ENCODE measurements at regions not wholly inside any gene's neighbourhood (a gene's known extent, or its start where the extent isn't known, plus 50 kb on each side); places are given as distances from the start of the nearest gene placed in this dataset.

DNA sequence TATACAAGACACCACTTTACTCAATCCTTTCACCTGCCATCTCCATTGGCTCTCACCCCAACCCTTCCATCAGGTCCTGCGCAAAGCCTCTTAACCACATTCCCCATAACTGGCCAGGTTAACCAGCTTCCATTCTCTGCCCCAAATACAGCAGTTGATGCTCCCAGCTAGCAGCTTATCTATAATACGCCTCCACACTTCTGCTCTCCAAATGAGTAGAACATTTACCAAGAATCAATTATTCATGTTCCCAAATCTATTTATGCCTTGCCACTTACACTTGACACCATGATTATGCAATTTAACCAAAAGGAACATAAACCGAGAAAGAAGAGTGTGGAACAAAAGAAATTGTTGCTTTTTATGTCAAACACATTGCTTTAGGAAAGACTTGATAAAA, 103.7 kb upstream of the TPM1 start:
- DNase-seq (ENCODE audit: low read depth in 2 of 2), result peak in 1 of 2 donors; percentile 3

- DNase-seq (ENCODE audit: low read depth in 2 of 2), result no peak
These were observed 102.3 kb upstream of the TPM1 start for GRCh38 chr15:62940093-62940754.

DNA sequence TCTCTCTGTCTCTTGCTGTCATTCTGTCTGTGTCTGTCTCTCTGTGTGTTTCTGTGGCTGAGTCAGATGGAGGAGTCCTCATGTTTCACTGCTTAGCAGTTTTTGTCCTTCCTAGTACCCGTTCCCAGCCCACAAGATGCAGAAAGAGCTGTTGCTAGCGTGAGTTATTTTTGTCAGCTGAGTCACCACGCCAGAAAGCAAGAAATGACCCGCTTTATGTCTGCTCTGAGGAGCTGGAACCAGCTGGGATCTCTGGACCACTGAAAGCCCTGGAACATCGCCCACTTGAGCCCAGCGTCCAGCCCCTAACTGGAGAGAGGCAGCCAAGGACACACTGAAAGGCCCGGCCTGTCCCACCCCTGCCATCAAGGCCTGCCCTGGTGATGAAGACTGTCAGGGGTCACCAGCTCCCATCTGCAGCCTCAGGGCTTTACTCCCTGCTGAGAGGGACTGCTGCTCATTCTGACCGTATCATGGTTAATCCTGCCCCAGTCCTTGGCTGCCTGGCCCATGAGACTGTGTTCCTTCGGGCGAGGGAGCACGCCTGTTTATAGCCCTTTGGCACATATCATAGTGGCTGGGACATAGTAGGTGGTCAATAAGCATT, 101.7 kb upstream of the TPM1 start:
- DNase-seq (ENCODE audit: low read depth in 2 of 2), result peak in 1 of 2 donors; percentile 11

GRCh38 chr15:62941699-62942098, 100.8 kb upstream of the TPM1 start:
- no peak for DNase-seq (ENCODE audit: low read depth in 2 of 2)

DNA sequence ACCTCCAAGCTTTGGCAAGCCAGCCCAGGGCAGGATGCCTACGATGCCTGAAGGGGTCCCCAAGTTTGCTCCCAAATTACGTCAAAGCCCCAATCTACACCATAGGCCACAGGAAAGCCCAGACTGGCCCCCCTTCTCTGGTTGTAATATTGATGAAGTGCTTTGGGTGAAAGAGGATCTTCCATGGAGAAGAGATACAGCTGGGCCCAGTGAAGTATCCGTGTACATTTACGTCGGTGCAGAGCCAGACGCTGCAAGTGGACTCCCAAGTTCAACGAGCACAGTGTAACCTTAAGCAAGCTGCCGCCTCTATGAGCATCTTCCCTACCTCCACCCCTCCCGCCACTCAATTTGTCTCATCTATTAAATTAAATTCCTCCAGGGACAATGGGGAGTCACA, 100.1 kb upstream of the TPM1 start:
- no peak for DNase-seq (ENCODE audit: low read depth in 2 of 2)

GRCh38 chr15:62945063-62945462, 97.5 kb upstream of the TPM1 start:
- DNase-seq (ENCODE audit: low read depth in 2 of 2), result no peak

GRCh38 chr15:62945760-62946159, 96.8 kb upstream of the TPM1 start:
- no peak for DNase-seq (ENCODE audit: low read depth in 2 of 2)

GRCh38 chr15:62946940-62947339, 95.6 kb upstream of the TPM1 start:
- no peak for DNase-seq (ENCODE audit: low read depth in 2 of 2)

DNA sequence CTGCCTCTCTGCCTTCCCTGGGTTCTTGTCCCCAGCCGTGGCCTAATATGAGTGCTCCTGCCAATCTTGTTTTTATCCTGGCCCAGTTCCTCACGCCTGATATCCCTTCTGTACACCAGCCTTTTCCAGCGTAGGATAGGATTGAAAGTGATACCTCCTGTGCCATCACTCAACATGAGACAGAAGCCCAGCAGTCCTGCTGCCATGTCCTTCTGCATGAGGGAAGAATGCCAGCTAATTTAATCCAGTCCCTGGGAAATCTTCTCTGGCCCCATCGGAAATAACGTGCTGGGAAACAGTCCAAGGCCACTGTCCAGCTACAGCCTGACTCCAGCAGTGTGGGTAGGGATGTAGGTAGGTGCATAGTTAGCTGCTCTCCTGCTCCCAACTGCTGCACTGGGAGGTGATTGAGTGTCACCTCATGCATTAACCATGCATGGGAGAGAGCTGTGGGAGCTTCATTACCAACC, 92.0 kb upstream of the TPM1 start:
- DNase-seq (ENCODE audit: low read depth in 2 of 2), result no peak

DNA sequence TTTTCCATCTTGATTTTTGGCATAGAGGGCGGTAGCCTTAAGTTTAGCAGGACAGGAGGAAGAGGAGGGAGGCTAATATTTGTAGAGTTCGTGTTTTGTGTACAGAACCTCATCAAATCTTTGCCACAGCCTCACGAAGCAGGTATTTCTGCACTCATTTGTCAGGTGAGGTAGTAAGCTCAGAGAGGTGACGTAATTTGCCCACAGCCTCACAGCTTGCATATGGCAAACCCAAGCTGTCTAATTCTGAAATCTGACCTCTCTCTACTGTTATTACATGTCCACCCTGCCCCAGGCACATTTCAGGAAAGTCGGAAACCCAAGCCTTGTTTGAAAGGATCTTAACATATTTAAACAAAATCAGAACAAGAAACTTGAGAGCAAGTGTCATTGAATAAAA, 91.1 kb upstream of the TPM1 start:
- no peak for DNase-seq (ENCODE audit: low read depth in 2 of 2)

DNA sequence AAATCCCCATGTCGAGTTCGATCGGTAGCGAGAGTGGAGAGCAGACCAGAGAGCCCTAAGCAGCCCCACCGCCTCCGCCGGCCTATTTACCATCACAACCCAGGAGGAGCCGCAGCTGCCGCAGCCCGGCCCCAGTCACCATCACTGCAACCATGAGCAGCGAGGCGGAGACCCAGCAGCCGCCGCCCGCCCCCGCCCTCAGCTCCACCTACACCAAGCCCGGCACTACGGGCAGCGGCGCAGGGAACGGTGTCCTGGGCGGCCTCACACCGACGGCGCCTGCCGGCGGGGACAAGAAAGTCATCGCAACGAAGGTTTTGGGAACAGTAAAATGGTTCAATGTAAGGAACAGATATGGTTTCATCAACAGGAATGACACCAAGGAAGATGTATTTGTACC, 89.5 kb upstream of the TPM1 start:
- no peak for DNase-seq (ENCODE audit: low read depth in 2 of 2)

DNA sequence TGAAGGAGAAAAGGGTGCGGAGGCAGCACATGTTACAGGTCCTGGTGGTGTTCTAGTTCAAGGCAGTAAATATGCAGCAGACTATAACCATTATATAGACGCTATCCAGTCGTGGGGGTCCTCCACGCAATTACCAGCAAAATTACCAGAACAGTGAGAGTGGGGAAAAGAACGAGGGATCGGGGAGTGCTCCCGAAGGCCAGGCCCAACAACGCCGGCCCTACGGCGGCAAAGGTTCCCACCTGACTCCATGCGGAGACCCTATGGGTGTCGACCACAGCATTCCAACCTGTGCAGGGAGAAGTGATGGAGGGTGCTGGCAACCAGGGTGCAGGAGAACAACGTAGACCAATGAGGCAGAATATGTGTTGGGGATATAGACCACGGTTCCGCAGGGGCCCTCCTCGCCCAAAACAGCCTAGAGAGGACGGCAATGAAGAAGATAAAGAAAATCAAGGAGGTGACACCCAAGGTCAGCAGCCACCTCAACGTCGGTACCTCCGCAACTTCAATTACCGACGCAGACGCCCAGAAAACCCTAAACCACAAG, 89.0 kb upstream of the TPM1 start:
- no peak for DNase-seq (ENCODE audit: low read depth in 2 of 2)

- DNase-seq (ENCODE audit: low read depth in 2 of 2), result no peak
These were observed 85.4 kb upstream of the TPM1 start for GRCh38 chr15:62957130-62957529.

GRCh38 chr15:62958528-62959363, 83.8 kb upstream of the TPM1 start:
- no peak for DNase-seq (ENCODE audit: low read depth in 2 of 2)

- no peak for DNase-seq (ENCODE audit: low read depth in 2 of 2)
These were observed 81.4 kb upstream of the TPM1 start for GRCh38 chr15:62961134-62961533.

- DNase-seq (ENCODE audit: low read depth in 2 of 2), result no peak
These were observed 80.2 kb upstream of the TPM1 start for GRCh38 chr15:62962101-62962995.

GRCh38 chr15:62964251-62964650, 78.3 kb upstream of the TPM1 start:
- DNase-seq (ENCODE audit: low read depth in 2 of 2), result no peak

DNA sequence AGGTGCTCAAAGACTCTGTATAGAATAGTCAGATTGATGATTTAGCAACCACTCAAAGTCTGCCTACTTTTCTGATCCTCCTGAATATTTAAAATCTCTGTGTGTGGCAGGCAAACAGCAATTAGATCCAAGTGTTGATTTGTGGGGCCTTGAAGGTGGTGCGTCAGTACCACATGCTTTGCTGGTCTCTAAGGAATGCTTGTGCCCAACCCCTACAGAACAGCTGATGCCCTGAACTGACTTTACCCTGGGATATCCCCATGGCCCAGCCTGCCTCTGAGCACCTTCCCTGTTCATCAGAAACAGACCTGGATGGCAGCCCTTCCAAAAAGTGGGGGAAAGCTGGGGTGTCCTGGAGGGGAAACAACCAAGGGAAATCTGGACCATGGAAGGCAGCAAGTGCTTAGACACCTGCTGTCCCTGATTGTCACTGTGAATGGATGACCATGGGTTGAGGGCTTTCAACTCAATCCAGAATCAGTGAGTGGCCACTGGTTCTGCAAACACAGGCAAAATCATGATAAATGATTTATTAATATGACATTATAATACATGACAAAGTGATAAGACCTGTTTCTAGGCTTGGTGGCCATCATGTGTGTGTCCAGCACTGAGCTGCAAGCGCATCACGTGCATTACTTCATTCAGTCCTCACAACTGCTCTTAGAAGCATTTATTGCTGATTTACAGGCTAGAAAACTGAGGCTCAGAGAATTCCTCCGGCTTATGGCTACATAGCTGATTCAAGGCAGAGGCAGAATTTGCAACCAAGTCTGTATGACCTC, 76.1 kb upstream of the TPM1 start:
- DNase-seq (ENCODE audit: low read depth in 2 of 2), result no peak

- no peak for DNase-seq (ENCODE audit: low read depth in 2 of 2)
These were observed 73.8 kb upstream of the TPM1 start for GRCh38 chr15:62968699-62969098.

- DNase-seq (ENCODE audit: low read depth in 2 of 2), result no peak
These were observed 73.0 kb upstream of the TPM1 start for GRCh38 chr15:62969442-62970089.
